CD4-positive, CD25-positive, alpha-beta regulatory T cell (primary cell): ENCODE measurements at regions not wholly inside any gene's neighbourhood (a gene's known extent, or its start where the extent isn't known, plus 50 kb on each side); places are given as distances from the start of the nearest gene placed in this dataset.
A peak's percentile ranks its signal among the peaks of the same experiment; 100 is the strongest.

Experiments used
- ATAC-seq, 2 donors: fragments of 150-1000 bp; cut with Tn5 transposase; one replicate each; pipeline ENCODE4 v1.10.0; 2021; ENCODE audit warnings: low read depth in 2 of 2, moderate number of reproducible peaks in 2 of 2, moderate library complexity in 1 of 2
- DNase-seq, 3 donors: peaks; one replicate each; pipeline versions ENCODE4 v3.0.0 to v3.0.0-alpha.2; 2012 to 2022; ENCODE audit warnings: mixed read lengths in 1 of 3
- H3K27ac ChIP-seq: one replicate; pipeline ENCODE4 v1.7.0; 2013; ENCODE audit warnings: mild to moderate bottlenecking, low read length; ENCODE audit not compliant: insufficient read depth, poor library complexity, severe bottlenecking
- H3K27me3 ChIP-seq: one replicate; pipeline ENCODE4 v1.7.0; 2013; ENCODE audit warnings: low read length; ENCODE audit not compliant: control insufficient read depth, insufficient read depth
- H3K36me3 ChIP-seq: one replicate; pipeline ENCODE4 v1.7.0; 2013; ENCODE audit warnings: mild to moderate bottlenecking, low read length, moderate library complexity; ENCODE audit not compliant: control insufficient read depth, insufficient read depth
- H3K4me1 ChIP-seq: 2 replicates; pipeline ENCODE4 v1.7.0; 2013; ENCODE audit warnings: mild to moderate bottlenecking, low read length; ENCODE audit not compliant: insufficient read depth, control insufficient read depth, poor library complexity, severe bottlenecking
- H3K4me3 ChIP-seq: one replicate; pipeline ENCODE4 v1.7.0; 2013; ENCODE audit warnings: low read depth, mild to moderate bottlenecking, low read length, moderate library complexity
- H3K9me3 ChIP-seq, 2 experiments: 1 replicate in 1 of 2; 2 replicates in 1 of 2; pipeline ENCODE4 v1.7.0; 2013; ENCODE audit warnings: low read length in 2 of 2, mild to moderate bottlenecking in 1 of 2, moderate library complexity in 1 of 2; ENCODE audit not compliant: control insufficient read depth in 2 of 2
- H3K27ac Mint-ChIP-seq, 3 donors: one replicate each; pipeline ENCODE4 v1.8.0; 2020 to 2022; ENCODE audit warnings: mild to moderate bottlenecking in 3 of 3, mixed read lengths in 3 of 3, moderate library complexity in 2 of 3
- H3K27me3 Mint-ChIP-seq: one replicate; pipeline ENCODE4 v1.8.0; 2022; ENCODE audit warnings: mild to moderate bottlenecking, mixed read lengths
- H3K36me3 Mint-ChIP-seq: one replicate; pipeline ENCODE4 v1.8.0; 2020; ENCODE audit warnings: mixed read lengths
- H3K4me1 Mint-ChIP-seq, 4 donors: one replicate each; pipeline ENCODE4 v1.8.0; 2020 to 2022; ENCODE audit warnings: mixed read lengths in 4 of 4, mild to moderate bottlenecking in 1 of 4
- H3K4me3 Mint-ChIP-seq, 4 donors: one replicate each; pipeline ENCODE4 v1.8.0; 2020 to 2022; ENCODE audit warnings: mild to moderate bottlenecking in 4 of 4, mixed read lengths in 4 of 4, moderate library complexity in 3 of 4
- H3K9me3 Mint-ChIP-seq, 7 donors: one replicate each; pipeline ENCODE4 v1.8.0; 2020 to 2022; ENCODE audit warnings: mixed read lengths in 7 of 7, mild to moderate bottlenecking in 3 of 7, moderate library complexity in 2 of 7

GRCh38 chr3:31361371-31362273 lies 171.1 kb upstream of the STT3B start:
- Mint-ChIP-seq H3K27me3 (no peaks in the 10 kb centered on the region), H3K9me3 (peaks cover 0 to 3% (median 0%) of the 10 kb centered on the region in 7 donors), H3K4me1 (peaks cover 0 to 25% (median 11%) of the 10 kb centered on the region in 4 donors), H3K27ac (peak overlapping the region in 1 of 3 donors; percentile 29), H3K4me3 (no peak overlapping the region), H3K36me3 (no peaks in the 10 kb centered on the region)
- Histone ChIP-seq H3K4me1 (no peaks in the 10 kb centered on the region), H3K27me3 (no peaks in the 10 kb centered on the region), H3K9me3 (no peaks in the 10 kb centered on the region), H3K36me3 (no peaks in the 10 kb centered on the region), H3K4me3 (no peak overlapping the region), H3K27ac (no peak overlapping the region)
- DNase-seq = no peak
- no peak for ATAC-seq

GRCh38 chr3:31364188-31364587 lies 168.5 kb upstream of the STT3B start:
- peaks cover 0 to 8% (median 4%) of the 10 kb centered on the region in 4 donors for H3K4me1 Mint-ChIP-seq
- H3K27ac Mint-ChIP-seq = peak overlapping the region in 1 of 3 donors; percentile 38
- Histone ChIP-seq H3K9me3 (no peaks in the 10 kb centered on the region), H3K4me1 (no peaks in the 10 kb centered on the region), H3K27me3 (no peaks in the 10 kb centered on the region), H3K4me3 (no peak overlapping the region), H3K27ac (no peak overlapping the region), H3K36me3 (no peaks in the 10 kb centered on the region)
- ATAC-seq (no peak), DNase-seq (no peak)
- no peaks in the 10 kb centered on the region for H3K36me3 Mint-ChIP-seq
- no peaks in the 10 kb centered on the region for H3K27me3 Mint-ChIP-seq
- no peaks in the 10 kb centered on the region for H3K9me3 Mint-ChIP-seq
- no peak overlapping the region for H3K4me3 Mint-ChIP-seq

GRCh38 chr3:31364711-31365110 lies 168.0 kb upstream of the STT3B start:
- Histone ChIP-seq H3K27ac (no peak overlapping the region), H3K36me3 (no peaks in the 10 kb centered on the region), H3K27me3 (no peaks in the 10 kb centered on the region), H3K9me3 (no peaks in the 10 kb centered on the region), H3K4me3 (no peak overlapping the region), H3K4me1 (no peaks in the 10 kb centered on the region)
- ATAC-seq = no peak
- Mint-ChIP-seq H3K9me3 (peaks cover 0 to 2% (median 0%) of the 10 kb centered on the region in 7 donors), H3K36me3 (no peaks in the 10 kb centered on the region), H3K4me3 (no peak overlapping the region), H3K27ac (peak overlapping the region in 1 of 3 donors; percentile 38), H3K4me1 (peaks cover 0 to 11% (median 4%) of the 10 kb centered on the region in 4 donors), H3K27me3 (no peaks in the 10 kb centered on the region)
- DNase-seq = no peak

- no peak overlapping the region for H3K27ac Mint-ChIP-seq
These were observed 165.2 kb upstream of the STT3B start for GRCh38 chr3:31367518-31367917.

GRCh38 chr3:31369637-31370379 lies 162.9 kb upstream of the STT3B start:
- Histone ChIP-seq H3K9me3 (no peaks in the 10 kb centered on the region), H3K36me3 (no peaks in the 10 kb centered on the region), H3K4me3 (no peak overlapping the region), H3K27me3 (no peaks in the 10 kb centered on the region), H3K27ac (no peak overlapping the region), H3K4me1 (no peaks in the 10 kb centered on the region)
- Mint-ChIP-seq H3K4me3 (no peak overlapping the region), H3K4me1 (peaks cover 0 to 7% (median 2%) of the 10 kb centered on the region in 4 donors), H3K9me3 (peaks cover 0 to 2% (median 0%) of the 10 kb centered on the region in 7 donors), H3K36me3 (no peaks in the 10 kb centered on the region), H3K27me3 (no peaks in the 10 kb centered on the region), H3K27ac (no peak overlapping the region)
- DNase-seq = no peak
- ATAC-seq = no peak

More at GRCh38 chr3:31367518-31367917, 165.2 kb upstream of the STT3B start:
- DNase-seq = no peak
- Mint-ChIP-seq H3K27me3 (no peaks in the 10 kb centered on the region), H3K36me3 (no peaks in the 10 kb centered on the region), H3K4me1 (peaks cover 0 to 8% (median 2%) of the 10 kb centered on the region in 4 donors), H3K4me3 (no peak overlapping the region), H3K9me3 (peaks cover 0 to 2% (median 0%) of the 10 kb centered on the region in 7 donors)
- Histone ChIP-seq H3K4me3 (no peak overlapping the region), H3K36me3 (no peaks in the 10 kb centered on the region), H3K27me3 (no peaks in the 10 kb centered on the region), H3K9me3 (no peaks in the 10 kb centered on the region), H3K4me1 (no peaks in the 10 kb centered on the region), H3K27ac (no peak overlapping the region)
- ATAC-seq = no peak

- no peaks in the 10 kb centered on the region for H3K27me3 Mint-ChIP-seq
- H3K27me3 ChIP-seq = no peaks in the 10 kb centered on the region
- no peaks in the 10 kb centered on the region for H3K9me3 ChIP-seq
- H3K4me3 Mint-ChIP-seq = no peak overlapping the region
- no peaks in the 10 kb centered on the region for H3K4me1 ChIP-seq
- peaks cover 0 to 5% (median under 1%) of the 10 kb centered on the region in 4 donors for H3K4me1 Mint-ChIP-seq
- DNase-seq = peak in 1 of 3 donors; percentile 66
- no peaks in the 10 kb centered on the region for H3K36me3 Mint-ChIP-seq
- H3K27ac Mint-ChIP-seq = no peak overlapping the region
- no peak for ATAC-seq
- H3K27ac ChIP-seq = no peak overlapping the region
- peaks cover 0 to 2% (median 0%) of the 10 kb centered on the region in 7 donors for H3K9me3 Mint-ChIP-seq
- no peak overlapping the region for H3K4me3 ChIP-seq
- no peaks in the 10 kb centered on the region for H3K36me3 ChIP-seq
These were observed 162.4 kb upstream of the STT3B start for GRCh38 chr3:31370380-31370666.

- Histone ChIP-seq H3K27me3 (no peaks in the 10 kb centered on the region), H3K36me3 (no peaks in the 10 kb centered on the region), H3K9me3 (no peaks in the 10 kb centered on the region), H3K27ac (no peak overlapping the region), H3K4me3 (no peak overlapping the region), H3K4me1 (no peaks in the 10 kb centered on the region)
- H3K27ac Mint-ChIP-seq = no peak overlapping the region
- peaks cover 0 to 5% (median under 1%) of the 10 kb centered on the region in 4 donors for H3K4me1 Mint-ChIP-seq
- peaks cover 0 to 2% (median 0%) of the 10 kb centered on the region in 7 donors for H3K9me3 Mint-ChIP-seq
- H3K4me3 Mint-ChIP-seq = no peak overlapping the region
- H3K36me3 Mint-ChIP-seq = no peaks in the 10 kb centered on the region
- H3K27me3 Mint-ChIP-seq = no peaks in the 10 kb centered on the region
- ATAC-seq (no peak), DNase-seq (no peak)
These were observed 162.0 kb upstream of the STT3B start for GRCh38 chr3:31370681-31371080.
